NCI-H2029 treated with DMSO at 0.1 percent for 48 hours (cell line): ENCODE measurements at regions not wholly inside any gene's neighbourhood (a gene's known extent, or its start where the extent isn't known, plus 50 kb on each side); places are given as distances from the start of the nearest gene placed in this dataset.
"Not testable (repeated sequence)": the region's sequence is repeated elsewhere in the genome, so short reads cannot be mapped to it uniquely, and the experiment has no call there.

Source experiments
- DNase-seq: peaks from one replicate; lab custom pipeline; 2025; lab: John Stamatoyannopoulos, UW

- DNase-seq = no peak
These were observed 441.5 kb upstream of the PCDH15 start for GRCh38 chr10:55242544-55242943.

- no peak for DNase-seq
These were observed 436.4 kb upstream of the PCDH15 start for GRCh38 chr10:55237462-55237861.

- DNase-seq = no peak
These were observed 432.5 kb upstream of the PCDH15 start for GRCh38 chr10:55233505-55233904.

- no peak for DNase-seq
These were observed 432.1 kb upstream of the PCDH15 start for GRCh38 chr10:55233090-55233489.

- DNase-seq = no peak
These were observed 431.5 kb upstream of the PCDH15 start for GRCh38 chr10:55232553-55232952.

DNA sequence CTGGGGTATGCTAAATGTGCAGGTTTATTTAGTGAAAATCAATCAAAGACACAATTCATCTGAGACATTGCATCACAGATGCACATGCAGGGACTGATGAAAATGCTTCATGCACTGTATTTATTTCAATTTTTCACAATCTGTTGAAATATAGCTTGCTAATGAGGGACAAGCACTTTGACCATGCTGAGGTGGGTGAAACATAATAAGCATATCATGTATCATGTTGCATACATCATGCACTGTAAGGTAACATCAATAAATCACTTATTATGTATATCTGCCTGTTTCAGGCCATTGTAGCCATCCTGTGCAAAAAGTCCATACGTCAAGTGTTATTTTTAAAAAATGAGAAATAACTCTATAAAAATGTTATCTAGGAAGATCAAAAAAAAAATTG lies 426.9 kb upstream of the PCDH15 start:
- DNase-seq = no peak

GRCh38 chr10:55224007-55224781 lies 423.2 kb upstream of the PCDH15 start:
- DNase-seq = no peak

DNA sequence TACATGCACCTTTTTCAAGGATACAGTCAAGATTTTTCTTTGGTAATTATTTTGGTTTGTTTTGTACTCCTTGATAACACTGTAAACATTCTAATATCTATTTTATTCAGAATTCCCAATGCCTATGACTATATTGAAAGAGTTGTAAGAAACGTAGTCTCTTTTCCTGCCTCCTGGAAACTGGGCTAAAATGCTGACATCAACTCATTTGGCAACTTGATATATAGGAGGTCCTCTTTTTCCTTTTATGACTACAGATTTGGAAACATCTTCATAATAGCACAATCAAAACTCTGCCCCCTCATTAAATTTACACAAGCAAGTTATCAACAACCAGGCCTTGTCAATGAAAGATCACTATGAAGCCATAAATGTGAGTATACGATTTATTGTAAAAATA lies 422.3 kb upstream of the PCDH15 start:
- no peak for DNase-seq

DNA sequence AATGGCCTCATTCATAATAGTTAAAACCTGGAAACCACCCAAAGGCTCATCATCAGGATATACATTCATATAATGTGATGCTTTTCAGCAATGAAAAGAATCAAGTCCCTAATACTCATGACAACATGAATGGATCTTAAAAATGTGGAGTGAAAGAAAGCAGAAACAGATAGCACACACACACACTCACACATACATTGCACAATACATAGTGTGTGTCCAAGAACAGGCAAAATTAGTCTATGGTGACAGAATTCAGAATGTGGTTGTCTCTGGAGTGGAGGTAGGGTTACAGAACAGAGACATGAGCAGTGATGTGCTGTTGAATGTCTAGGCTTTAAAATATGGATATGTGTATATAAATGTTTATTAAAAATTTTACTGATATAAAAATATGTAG lies 419.9 kb upstream of the PCDH15 start:
- no peak for DNase-seq

- no peak for DNase-seq
These were observed 414.7 kb upstream of the PCDH15 start for GRCh38 chr10:55215699-55216098.

DNA sequence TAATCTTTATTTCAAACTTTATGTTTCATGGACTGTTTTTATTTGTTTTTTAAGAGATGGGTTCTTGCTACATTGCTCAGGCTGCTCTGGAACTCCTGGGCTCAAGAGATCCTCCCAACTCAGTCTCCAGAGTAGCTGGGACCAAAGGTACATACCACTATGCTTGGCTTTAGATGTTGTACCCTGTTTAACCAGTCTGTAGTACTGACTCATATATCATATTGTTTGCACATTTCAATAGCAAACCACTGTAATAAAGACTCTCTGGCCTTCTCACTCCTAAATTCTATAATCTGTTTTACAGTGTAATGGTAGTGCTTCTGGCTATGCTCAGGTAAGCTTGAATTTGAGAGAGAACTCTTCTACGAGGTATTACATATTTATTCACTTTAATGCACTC lies 413.6 kb upstream of the PCDH15 start:
- no peak for DNase-seq

- DNase-seq = no peak
These were observed 411.0 kb upstream of the PCDH15 start for GRCh38 chr10:55212051-55212450.

- no peak for DNase-seq
These were observed 402.8 kb upstream of the PCDH15 start for GRCh38 chr10:55203874-55204273.

- DNase-seq = no peak
These were observed 402.3 kb upstream of the PCDH15 start for GRCh38 chr10:55203319-55203718.

GRCh38 chr10:55200020-55200419 lies 399.0 kb upstream of the PCDH15 start:
- DNase-seq = no peak

GRCh38 chr10:55191236-55191860 lies 390.3 kb upstream of the PCDH15 start:
- DNase-seq = no peak

DNA sequence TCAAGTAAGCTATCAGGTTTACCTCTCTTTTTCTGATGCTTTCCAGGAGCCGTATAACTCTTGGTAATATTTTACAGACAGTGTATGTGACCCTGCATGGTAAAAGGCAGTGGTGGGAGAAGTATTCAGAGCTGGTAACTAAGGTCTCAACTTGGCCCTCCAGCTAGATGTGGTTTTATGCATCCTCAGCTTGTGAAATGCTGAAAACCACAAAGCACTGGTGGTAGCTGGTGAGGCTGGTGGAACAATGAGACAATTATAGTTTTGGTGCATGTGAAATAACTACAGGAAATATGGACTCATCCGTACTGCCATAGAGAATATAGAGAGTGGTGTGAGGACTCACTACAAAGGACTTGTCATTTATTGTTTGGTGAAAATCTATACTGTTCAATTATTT lies 383.0 kb upstream of the PCDH15 start:
- no peak for DNase-seq

- no peak for DNase-seq
These were observed 379.3 kb upstream of the PCDH15 start for GRCh38 chr10:55180357-55180756.

DNA sequence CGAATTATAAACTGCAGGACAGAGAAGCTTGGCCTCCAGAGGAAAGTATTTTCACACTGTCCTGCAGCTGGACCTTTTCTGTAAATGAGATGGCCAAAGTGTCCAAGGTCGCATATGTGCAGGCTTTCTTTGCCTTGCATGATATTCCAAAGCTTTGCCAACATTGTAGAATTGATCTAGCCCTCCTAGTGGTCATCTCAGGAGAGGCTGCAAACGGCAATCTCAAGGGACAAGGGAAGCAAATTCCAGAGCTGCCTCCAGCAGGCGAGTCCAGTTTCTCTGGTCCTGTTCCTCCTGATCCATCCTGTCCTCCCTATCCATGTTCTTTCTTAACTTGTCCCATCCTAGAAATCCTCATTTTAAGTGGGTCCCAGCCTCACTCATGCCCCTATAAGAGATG lies 373.4 kb upstream of the PCDH15 start:
- DNase-seq = no peak

DNA sequence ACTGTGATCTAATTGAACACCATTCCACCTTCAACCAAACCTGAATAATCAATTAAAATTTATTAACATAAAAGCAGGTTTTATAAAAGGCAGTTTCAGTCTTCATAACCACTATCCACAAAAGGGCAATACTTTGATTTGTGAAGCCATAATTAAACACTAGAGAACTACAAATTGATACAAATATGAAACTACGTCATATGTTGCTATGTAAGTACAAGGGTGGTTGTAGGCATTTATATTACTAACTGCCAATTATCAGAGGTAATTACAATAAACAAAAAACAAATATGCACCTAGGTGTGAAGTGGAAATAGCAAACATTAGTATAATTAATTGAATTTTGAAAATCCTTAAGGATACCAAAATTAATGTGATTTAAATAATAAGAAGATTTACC lies 368.5 kb upstream of the PCDH15 start:
- DNase-seq = no peak

GRCh38 chr10:55168343-55168742 lies 367.3 kb upstream of the PCDH15 start:
- no peak for DNase-seq

- DNase-seq = no peak
These were observed 362.5 kb upstream of the PCDH15 start for GRCh38 chr10:55163388-55163979.

- DNase-seq = not testable (repeated sequence)
These were observed 361.3 kb upstream of the PCDH15 start for GRCh38 chr10:55162321-55162720.
